H1 (cell line): ENCODE measurements at regions not wholly inside any gene's neighbourhood (a gene's known extent, or its start where the extent isn't known, plus 50 kb on each side); places are given as distances from the start of the nearest gene placed in this dataset.

Source experiments
- CTCF ChIA-PET: fragments of 300-600 bp; sonication (Branson Sonifier 250); formaldehyde crosslinking; loops from one replicate; lab custom pipeline; 2021; ENCODE audit not compliant: partially characterized antibody; lab: Charles Lee
- POLR2A ChIA-PET: fragments of 300-600 bp; sonication (Branson Sonifier 250); formaldehyde crosslinking; loops from one replicate; lab custom pipeline; 2021; ENCODE audit warnings: inconsistent platforms; ENCODE audit not compliant: partially characterized antibody; lab: Charles Lee
- DNase-seq, 2 experiments: peaks; one replicate each; pipeline versions ENCODE4 v3.0.0 to v3.0.0-alpha.2; 2010 to 2022; ENCODE audit warnings: low spot score in 2 of 2, low read depth in 1 of 2, mixed read lengths in 1 of 2
- FAIRE-seq: peaks from 2 replicates; lab custom pipeline; 2011; peaks lifted over from hg19 to GRCh38; lab: Jason Lieb, UNC
- H2AFZ ChIP-seq: 2 replicates; pipeline ENCODE4 v1.8.1; 2012; ENCODE audit warnings: low read length, inconsistent platforms
- H2AK5ac ChIP-seq: 2 replicates; pipeline ENCODE4 v1.6.1; 2013; ENCODE audit warnings: low read depth, low read length
- H2BK120ac ChIP-seq: replicated peaks from 2 replicates; pipeline ENCODE3; 2013; ENCODE audit warnings: low read depth, low read length, inconsistent platforms
- H2BK12ac ChIP-seq: 2 replicates; pipeline ENCODE4 v1.6.1; 2013; ENCODE audit warnings: low read depth, low read length
- H2BK15ac ChIP-seq: 2 replicates; pipeline ENCODE4 v1.6.1; 2013; ENCODE audit warnings: low read length
- H2BK20ac ChIP-seq: 2 replicates; pipeline ENCODE4 v1.6.1; 2013; ENCODE audit warnings: low read length
- H2BK5ac ChIP-seq: 2 replicates; pipeline ENCODE4 v1.6.1; 2013; ENCODE audit warnings: low read depth, low read length
- H3K14ac ChIP-seq: 2 replicates; pipeline ENCODE4 v1.6.1; 2013; ENCODE audit warnings: inconsistent platforms; ENCODE audit not compliant: insufficient read length
- H3K18ac ChIP-seq: 2 replicates; pipeline ENCODE4 v1.6.1; 2013; ENCODE audit warnings: low read length; ENCODE audit errors: extremely low read depth
- H3K23ac ChIP-seq: 2 replicates; pipeline ENCODE4 v1.6.1; 2013; ENCODE audit warnings: inconsistent platforms; ENCODE audit not compliant: insufficient read length
- H3K23me2 ChIP-seq: 2 replicates; pipeline ENCODE4 v1.6.1; 2013; ENCODE audit warnings: low read depth, low read length
- H3K27ac ChIP-seq: 2 replicates; pipeline ENCODE4 v1.6.1; 2011; ENCODE audit warnings: low read depth, low read length, inconsistent platforms
- H3K27me3 ChIP-seq, 4 experiments: replicated peaks in 1 of 4; 1 replicate in 1 of 4; 2 replicates in 3 of 4; pipeline versions ENCODE4 v1.6.1 to v1.8.1; 2011 to 2013; ENCODE audit warnings: low read length in 3 of 4, mild to moderate bottlenecking in 3 of 4, inconsistent platforms in 2 of 4, mixed read lengths in 2 of 4, moderate library complexity in 1 of 4; ENCODE audit not compliant: control insufficient read depth in 3 of 4, insufficient read depth in 3 of 4; ENCODE audit errors: extremely low read depth in 1 of 4
- H3K36me3 ChIP-seq, 4 experiments: 2 replicates each; pipeline versions ENCODE4 v1.6.1 to v1.8.1; 2011 to 2013; ENCODE audit warnings: mild to moderate bottlenecking in 4 of 4, low read length in 3 of 4, moderate library complexity in 2 of 4, control low read depth in 1 of 4, inconsistent platforms in 1 of 4; ENCODE audit not compliant: insufficient read depth in 4 of 4, control insufficient read depth in 2 of 4
- H3K4ac ChIP-seq: replicated peaks from 2 replicates; pipeline ENCODE3; 2013; ENCODE audit warnings: low read length, low read depth, mixed read lengths, inconsistent platforms; ENCODE audit not compliant: insufficient read length
- H3K4me1 ChIP-seq, 4 experiments: replicated peaks in 1 of 4; 1 replicate in 1 of 4; 2 replicates in 3 of 4; pipeline versions ENCODE4 v1.6.1 to v1.8.1; 2011 to 2013; ENCODE audit warnings: low read length in 3 of 4, inconsistent platforms in 2 of 4, mixed read lengths in 1 of 4; ENCODE audit not compliant: insufficient read depth in 4 of 4, control insufficient read depth in 3 of 4
- H3K4me2 ChIP-seq, 2 experiments: 2 replicates each; pipeline versions ENCODE4 v1.6.1 to v1.8.1; 2011 to 2013; ENCODE audit warnings: low read depth in 2 of 2, low read length in 2 of 2, control low read depth in 1 of 2, inconsistent platforms in 1 of 2, mild to moderate bottlenecking in 1 of 2; ENCODE audit not compliant: insufficient read depth in 1 of 2
- H3K4me3 ChIP-seq, 4 experiments: fragments of 200-600, 300-600 bp in 1 of 4; sonication (generic), shearing (Covaris generic), sonication (Bioruptor Twin) in 1 of 4; 2 replicates each; pipeline versions ENCODE4 v1.5.1 to v1.8.1; 2011 to 2016; ENCODE audit warnings: low read length in 4 of 4, low read depth in 3 of 4, control low read depth in 2 of 4, inconsistent platforms in 2 of 4, mild to moderate bottlenecking in 2 of 4, mixed read lengths in 1 of 4, moderate library complexity in 1 of 4; ENCODE audit not compliant: insufficient read depth in 2 of 4; ENCODE audit errors: extremely low read depth in 1 of 4
- H3K56ac ChIP-seq: replicated peaks from 2 replicates; pipeline ENCODE3; 2013; ENCODE audit warnings: low read depth, mild to moderate bottlenecking, mixed read lengths, low read length, inconsistent platforms; ENCODE audit not compliant: insufficient read length
- H3K79me1 ChIP-seq: 2 replicates; pipeline ENCODE4 v1.6.1; 2013; ENCODE audit warnings: low read depth, low read length, control low read depth
- H3K79me2 ChIP-seq, 2 experiments: 2 replicates each; pipeline versions ENCODE4 v1.6.1 to v1.8.1; 2012 to 2013; ENCODE audit warnings: low read length in 2 of 2, mild to moderate bottlenecking in 2 of 2, inconsistent platforms in 1 of 2; ENCODE audit not compliant: insufficient read depth in 2 of 2, control insufficient read depth in 1 of 2
- H3K9ac ChIP-seq, 4 experiments: replicated peaks in 1 of 4; 1 replicate in 1 of 4; 2 replicates in 3 of 4; pipeline versions ENCODE4 v1.6.1 to v1.8.1; 2011 to 2013; ENCODE audit warnings: low read depth in 3 of 4, low read length in 3 of 4, control low read depth in 2 of 4, mild to moderate bottlenecking in 2 of 4, moderate library complexity in 2 of 4, inconsistent platforms in 1 of 4; ENCODE audit errors: extremely low read depth in 1 of 4
- H3K9me3 ChIP-seq, 2 experiments: 2 replicates each; pipeline versions ENCODE4 v1.6.1 to v1.8.1; 2012 to 2013; ENCODE audit warnings: mild to moderate bottlenecking in 2 of 2, moderate library complexity in 2 of 2, control low read depth in 1 of 2, inconsistent platforms in 1 of 2, low read depth in 1 of 2, low read length in 1 of 2, mixed read lengths in 1 of 2; ENCODE audit not compliant: insufficient read depth in 2 of 2
- H4K20me1 ChIP-seq, 2 experiments: replicated peaks in 1 of 2; 2 replicates each; pipeline versions ENCODE3 to v1.8.1; 2011 to 2013; ENCODE audit warnings: inconsistent platforms in 2 of 2, low read length in 2 of 2, mild to moderate bottlenecking in 1 of 2; ENCODE audit not compliant: insufficient read depth in 2 of 2, control insufficient read depth in 1 of 2
- H4K5ac ChIP-seq: 2 replicates; pipeline ENCODE4 v1.6.1; 2013; ENCODE audit warnings: low read length, low read depth, mixed read lengths, inconsistent platforms; ENCODE audit not compliant: insufficient read length
- H4K8ac ChIP-seq: 2 replicates; pipeline ENCODE4 v1.8.0; 2013; ENCODE audit warnings: mild to moderate bottlenecking, moderate library complexity, low read length, inconsistent platforms; ENCODE audit not compliant: insufficient read depth; ENCODE audit errors: extremely low read depth
- H4K91ac ChIP-seq: replicated peaks from 2 replicates; pipeline ENCODE3; 2013; ENCODE audit warnings: low read length, mixed read lengths, inconsistent platforms; ENCODE audit not compliant: insufficient read length
- ATF3 ChIP-seq: IDR thresholded peaks from 2 replicates; pipeline ENCODE4 v1.6.1; 2011; ENCODE audit warnings: low read depth, mild to moderate bottlenecking, low read length; ENCODE audit not compliant: insufficient read depth
- CTBP2 ChIP-seq: IDR thresholded peaks from 2 replicates; pipeline ENCODE4 v1.7.0; 2011; ENCODE audit warnings: borderline replicate concordance, mild to moderate bottlenecking, moderate library complexity, mixed read lengths, low read length; ENCODE audit not compliant: insufficient read depth, insufficient read length
- POLR2A ChIP-seq, 2 experiments: IDR thresholded peaks; 1 replicate in 1 of 2; 2 replicates in 1 of 2; pipeline ENCODE4 v1.6.1; 2011; ENCODE audit warnings: low read depth in 2 of 2, low read length in 2 of 2, mild to moderate bottlenecking in 2 of 2; ENCODE audit errors: control extremely low read depth in 1 of 2
- POLR2AphosphoS5 ChIP-seq: IDR thresholded peaks from 2 replicates; pipeline ENCODE4 v1.6.1; 2011; ENCODE audit warnings: low read depth, low read length
- SRF ChIP-seq: IDR thresholded peaks from 2 replicates; pipeline ENCODE4 v1.6.1; 2011; ENCODE audit warnings: mild to moderate bottlenecking, low read depth, low read length, moderate library complexity
- whole genome bisulfite sequencing, 2 experiments: shearing (Covaris generic) in 1 of 2; methylation state at CpG; one replicate each; pipeline versions ENCODE4 v1.1.6 to v1.1.7; 2013 to 2015; ENCODE audit warnings: low lambda C conversion rate in 2 of 2, mixed read lengths in 2 of 2, inconsistent platforms in 1 of 2, low coverage in 1 of 2, missing lambda C conversion rate in 1 of 2; ENCODE audit not compliant: insufficient replicate concordance in 2 of 2, insufficient coverage in 1 of 2, insufficient read length in 1 of 2; ENCODE audit errors: extremely low coverage in 1 of 2, missing lambda C conversion rate in 1 of 2; 5-methylcytosine and 5-hydroxymethylcytosine counted together

GRCh38 chr1:104029456-104029970 lies 279.8 kb downstream of the AMY1C start:
- FAIRE-seq = no peak
- no peak overlapping the region for H4K5ac ChIP-seq
- no peak overlapping the region for H2AFZ ChIP-seq
- no peak overlapping the region for H4K91ac ChIP-seq
- no peak overlapping the region for H3K23ac ChIP-seq
- H3K27me3 ChIP-seq = no peaks in the 10 kb centered on the region
- no peak overlapping the region for H3K4ac ChIP-seq
- no peak overlapping the region for H3K56ac ChIP-seq
- no peak overlapping the region for H2BK5ac ChIP-seq
- no peaks in the 10 kb centered on the region for H3K79me2 ChIP-seq
- no peak overlapping the region for H3K4me2 ChIP-seq
- no peak overlapping the region for H4K8ac ChIP-seq
- TF ChIP-seq CTBP2 (no peak), ATF3 (no peak), POLR2AphosphoS5 (no peak), POLR2A (IDR thresholded peaks at IDR 0.05; ENCODE audit: control extremely low read depth in 1 of 2, low read depth in 2 of 2, low read length in 2 of 2) (no peak), SRF (no peak)
- TF ChIP-seq, all 59 proteins: peak for 0
- H2BK20ac ChIP-seq = no peak overlapping the region
- no peak overlapping the region for H2BK15ac ChIP-seq
- WGBS, 2 experiments = 92% methylated on average over 1 of the region's 1 CpG; no CpG with 5 or more reads in 1 of the 2 experiments
- H3K27ac ChIP-seq = no peak overlapping the region
- no peaks in the 10 kb centered on the region for H3K23me2 ChIP-seq
- H2AK5ac ChIP-seq = no peak overlapping the region
- no peak overlapping the region for H2BK12ac ChIP-seq
- no peaks in the 10 kb centered on the region for H4K20me1 ChIP-seq
- no peak overlapping the region for H3K14ac ChIP-seq
- no peaks in the 10 kb centered on the region for H3K79me1 ChIP-seq
- ChIA-PET CTCF (interaction anchor here (1.0 to 2.1 kb wide), 2 partner anchors 8 to 10 kb away, joined by 3 to 7 read pairs; no protein-coding TSS in a partner anchor), POLR2A (no interaction called here)
- H3K36me3 ChIP-seq = no peaks in the 10 kb centered on the region
- no peak overlapping the region for H3K18ac ChIP-seq
- H2BK120ac ChIP-seq = no peak overlapping the region
- no peaks in the 10 kb centered on the region for H3K9me3 ChIP-seq
- H3K4me1 ChIP-seq = no peaks in the 10 kb centered on the region
- DNase-seq = no peak
- no peak overlapping the region for H3K9ac ChIP-seq
- no peak overlapping the region for H3K4me3 ChIP-seq
